T-cell (primary cell): ENCODE measurements at regions not wholly inside any gene's neighbourhood (a gene's known extent, or its start where the extent isn't known, plus 50 kb on each side); places are given as distances from the start of the nearest gene placed in this dataset.
"Not testable (repeated sequence)": the region's sequence is repeated elsewhere in the genome, so short reads cannot be mapped to it uniquely, and the experiment has no call there.

Experiments used
- ATAC-seq, 4 experiments: fragments of 200-7000 bp in 3 of 4; fragments of 150-1000 bp in 1 of 4; cut with Tn5 transposase; replicated peaks in 1 of 4; 1 replicate in 3 of 4; 2 replicates in 1 of 4; pipeline ENCODE4 v1.10.0; 2021; ENCODE audit warnings: moderate library complexity in 3 of 4, mild to moderate bottlenecking in 2 of 4, moderate number of reproducible peaks in 1 of 4
- CTCF ChIA-PET, 2 donors: fragments of 300-600 bp; sonication (Branson Sonifier 250); formaldehyde crosslinking; loops; one replicate each; lab custom pipeline; 2022; ENCODE audit warnings: antibody characterized with exemption in 2 of 2; lab: Charles Lee
- POLR2A ChIA-PET, 2 donors: fragments of 300-600 bp; sonication (Branson Sonifier 250); formaldehyde crosslinking; loops; one replicate each; lab custom pipeline; 2022; ENCODE audit warnings: antibody characterized with exemption in 2 of 2; lab: Charles Lee
- DNase-seq, 35 experiments: peaks; one replicate each; pipeline versions ENCODE4 v3.0.0 to v3.0.0-alpha.2; 2013 to 2023
- H3K27ac ChIP-seq: one replicate; pipeline ENCODE4 v1.5.1; 2013; ENCODE audit warnings: low read length
- H3K27me3 ChIP-seq, 2 experiments: replicated peaks in 1 of 2; 1 replicate in 1 of 2; 2 replicates in 1 of 2; pipeline versions ENCODE4 v1.6.1 to v1.7.0; 2013; ENCODE audit warnings: low read length in 1 of 2, mixed read lengths in 1 of 2; ENCODE audit not compliant: control insufficient read depth in 2 of 2, insufficient read depth in 2 of 2; ENCODE audit errors: extremely low read depth in 1 of 2
- H3K36me3 ChIP-seq, 2 donors: 1 replicate in 1 of 2; 2 replicates in 1 of 2; pipeline versions ENCODE4 v1.6.1 to v1.7.0; 2013; ENCODE audit warnings: low read length in 1 of 2; ENCODE audit not compliant: control insufficient read depth in 2 of 2, insufficient read depth in 1 of 2; ENCODE audit errors: extremely low read depth in 1 of 2
- H3K4me1 ChIP-seq, 2 experiments: 1 replicate in 1 of 2; 2 replicates in 1 of 2; pipeline versions ENCODE4 v1.6.1 to v1.7.0; 2013; ENCODE audit warnings: low read length in 2 of 2, mixed read lengths in 1 of 2; ENCODE audit not compliant: insufficient read depth in 2 of 2, control insufficient read depth in 1 of 2; ENCODE audit errors: extremely low read depth in 1 of 2
- H3K4me3 ChIP-seq, 2 donors: 1 replicate in 1 of 2; 2 replicates in 1 of 2; pipeline versions ENCODE4 v1.5.1 to v1.7.0; 2013; ENCODE audit warnings: mild to moderate bottlenecking in 2 of 2, low read length in 1 of 2, moderate library complexity in 1 of 2; ENCODE audit not compliant: control insufficient read depth in 1 of 2; ENCODE audit errors: extremely low read depth in 1 of 2
- H3K9me3 ChIP-seq: 2 replicates; pipeline ENCODE4 v1.7.0; 2013
- H3K27ac Mint-ChIP-seq, 2 donors: one replicate each; pipeline ENCODE4 v1.8.0; 2020 to 2021; ENCODE audit warnings: mild to moderate bottlenecking in 2 of 2, mixed read lengths in 2 of 2
- H3K27me3 Mint-ChIP-seq, 2 donors: one replicate each; pipeline ENCODE4 v1.8.0; 2021 to 2022; ENCODE audit warnings: mixed read lengths in 2 of 2
- H3K36me3 Mint-ChIP-seq: one replicate; pipeline ENCODE4 v1.8.0; 2021; ENCODE audit warnings: mixed read lengths
- H3K4me1 Mint-ChIP-seq, 3 donors: one replicate each; pipeline ENCODE4 v1.8.0; 2020 to 2022; ENCODE audit warnings: mixed read lengths in 3 of 3, mild to moderate bottlenecking in 1 of 3
- H3K4me3 Mint-ChIP-seq, 3 donors: one replicate each; pipeline ENCODE4 v1.8.0; 2020 to 2022; ENCODE audit warnings: mild to moderate bottlenecking in 3 of 3, mixed read lengths in 3 of 3, moderate library complexity in 3 of 3
- H3K9me3 Mint-ChIP-seq, 3 donors: one replicate each; pipeline ENCODE4 v1.8.0; 2020 to 2022; ENCODE audit warnings: mixed read lengths in 3 of 3
- WGBS: methylation state at CpG from one replicate; pipeline ENCODE4 v1.1.5; 2013; ENCODE audit warnings: missing lambda C conversion rate; ENCODE audit not compliant: insufficient coverage; 5-methylcytosine and 5-hydroxymethylcytosine counted together

- ChIA-PET POLR2A (no interaction called here), CTCF (no interaction called here)
- Histone ChIP-seq H3K4me1 (no peaks in the 10 kb centered on the region), H3K27me3 (no peaks in the 10 kb centered on the region), H3K36me3 (no peaks in the 10 kb centered on the region), H3K4me3 (no peak overlapping the region), H3K9me3 (no peaks in the 10 kb centered on the region), H3K27ac (no peak overlapping the region)
- no peaks in the 10 kb centered on the region for H3K36me3 Mint-ChIP-seq
- DNase-seq (no peak), ATAC-seq (no peak)
- peaks cover 0 to 14% (median 13%) of the 10 kb centered on the region in 3 donors for H3K9me3 Mint-ChIP-seq
- H3K4me3 Mint-ChIP-seq = no peak overlapping the region
- H3K27me3 Mint-ChIP-seq = no peaks in the 10 kb centered on the region
- H3K4me1 Mint-ChIP-seq = no peaks in the 10 kb centered on the region
- 69% methylated on average over 2 of the region's 3 CpGs for WGBS
- H3K27ac Mint-ChIP-seq = no peak overlapping the region
Measured at GRCh38 chr4:58871509-58871908, 1761.3 kb upstream of the IGFBP7 start.

GRCh38 chr4:58849026-58849425 lies 1738.8 kb upstream of the IGFBP7 start:
- H3K4me1 Mint-ChIP-seq = no peaks in the 10 kb centered on the region
- CTCF ChIA-PET = no interaction called here
- ATAC-seq = no peak
- H3K36me3 Mint-ChIP-seq = no peaks in the 10 kb centered on the region
- Histone ChIP-seq H3K4me1 (no peaks in the 10 kb centered on the region), H3K4me3 (no peak overlapping the region), H3K27me3 (no peaks in the 10 kb centered on the region), H3K27ac (no peak overlapping the region), H3K36me3 (no peaks in the 10 kb centered on the region), H3K9me3 (no peaks in the 10 kb centered on the region)
- H3K9me3 Mint-ChIP-seq = peaks cover 2 to 24% (median 23%) of the 10 kb centered on the region in 3 donors
- H3K4me3 Mint-ChIP-seq = no peak overlapping the region
- no peak for DNase-seq
- POLR2A ChIA-PET = no interaction called here
- H3K27ac Mint-ChIP-seq = no peak overlapping the region
- no CpG with 5 or more reads among the region's 1 CpG for WGBS
- H3K27me3 Mint-ChIP-seq = no peaks in the 10 kb centered on the region

- Histone ChIP-seq H3K4me3 (no peak overlapping the region), H3K4me1 (no peaks in the 10 kb centered on the region), H3K36me3 (no peaks in the 10 kb centered on the region), H3K9me3 (no peaks in the 10 kb centered on the region), H3K27ac (no peak overlapping the region), H3K27me3 (no peaks in the 10 kb centered on the region)
- POLR2A ChIA-PET = no interaction called here
- H3K4me1 Mint-ChIP-seq = no peaks in the 10 kb centered on the region
- DNase-seq = no peak
- CTCF ChIA-PET = no interaction called here
- no peak overlapping the region for H3K4me3 Mint-ChIP-seq
- H3K9me3 Mint-ChIP-seq = peaks cover 14 to 39% (median 22%) of the 10 kb centered on the region in 3 donors
- no peaks in the 10 kb centered on the region for H3K36me3 Mint-ChIP-seq
- H3K27ac Mint-ChIP-seq = no peak overlapping the region
- no peak for ATAC-seq
- no peaks in the 10 kb centered on the region for H3K27me3 Mint-ChIP-seq
Measured at GRCh38 chr4:58843455-58843854, 1733.3 kb upstream of the IGFBP7 start.

GRCh38 chr4:58833126-58833525 lies 1722.9 kb upstream of the IGFBP7 start:
- Mint-ChIP-seq H3K36me3 (no peaks in the 10 kb centered on the region), H3K4me1 (no peaks in the 10 kb centered on the region), H3K9me3 (peaks cover 5 to 14% (median 12%) of the 10 kb centered on the region in 3 donors), H3K27me3 (no peaks in the 10 kb centered on the region), H3K27ac (no peak overlapping the region), H3K4me3 (no peak overlapping the region)
- ATAC-seq (no peak), DNase-seq (no peak)
- Histone ChIP-seq H3K27me3 (no peaks in the 10 kb centered on the region), H3K27ac (no peak overlapping the region), H3K9me3 (no peaks in the 10 kb centered on the region), H3K36me3 (no peaks in the 10 kb centered on the region), H3K4me3 (no peak overlapping the region), H3K4me1 (no peaks in the 10 kb centered on the region)
- CTCF ChIA-PET = no interaction called here
- POLR2A ChIA-PET = no interaction called here
- no CpG with 5 or more reads among the region's 1 CpG for WGBS

GRCh38 chr4:58825278-58825677 lies 1715.1 kb upstream of the IGFBP7 start:
- H3K4me1 Mint-ChIP-seq = no peaks in the 10 kb centered on the region
- H3K27me3 Mint-ChIP-seq = no peaks in the 10 kb centered on the region
- Histone ChIP-seq H3K4me1 (no peaks in the 10 kb centered on the region), H3K9me3 (no peaks in the 10 kb centered on the region), H3K4me3 (no peak overlapping the region), H3K36me3 (no peaks in the 10 kb centered on the region), H3K27ac (no peak overlapping the region), H3K27me3 (no peaks in the 10 kb centered on the region)
- H3K27ac Mint-ChIP-seq = no peak overlapping the region
- H3K36me3 Mint-ChIP-seq = no peaks in the 10 kb centered on the region
- CTCF ChIA-PET = no interaction called here
- no peak overlapping the region for H3K4me3 Mint-ChIP-seq
- ATAC-seq (no peak), DNase-seq (no peak)
- POLR2A ChIA-PET = no interaction called here
- peaks cover 16 to 30% (median 21%) of the 10 kb centered on the region in 3 donors for H3K9me3 Mint-ChIP-seq
- no CpG with 5 or more reads among the region's 5 CpGs for WGBS

- H3K4me3 Mint-ChIP-seq, H3K27ac Mint-ChIP-seq, H3K27me3 ChIP-seq, H3K4me1 Mint-ChIP-seq, H3K27me3 Mint-ChIP-seq, ATAC-seq, H3K36me3 Mint-ChIP-seq, DNase-seq, CTCF ChIA-PET, H3K4me3 ChIP-seq, H3K27ac ChIP-seq, H3K36me3 ChIP-seq, H3K9me3 ChIP-seq, H3K4me1 ChIP-seq, POLR2A ChIA-PET: not testable (repeated sequence)
- H3K9me3 Mint-ChIP-seq = peaks cover 16 to 37% (median 25%) of the 10 kb centered on the region in 3 donors
- WGBS = 100% methylated on average over 1 of the region's 14 CpGs
Measured at GRCh38 chr4:58818560-58818959, 1708.4 kb upstream of the IGFBP7 start.

GRCh38 chr4:58809948-58810347 lies 1699.8 kb upstream of the IGFBP7 start:
- Histone ChIP-seq H3K9me3 (no peaks in the 10 kb centered on the region), H3K27ac (no peak overlapping the region), H3K4me3 (no peak overlapping the region), H3K36me3 (no peaks in the 10 kb centered on the region), H3K4me1 (no peaks in the 10 kb centered on the region), H3K27me3 (no peaks in the 10 kb centered on the region)
- CTCF ChIA-PET = no interaction called here
- H3K36me3 Mint-ChIP-seq = no peaks in the 10 kb centered on the region
- ATAC-seq (no peak), DNase-seq (no peak)
- peaks cover 6 to 29% (median 14%) of the 10 kb centered on the region in 3 donors for H3K9me3 Mint-ChIP-seq
- no peak overlapping the region for H3K4me3 Mint-ChIP-seq
- no peak overlapping the region for H3K27ac Mint-ChIP-seq
- POLR2A ChIA-PET = no interaction called here
- no CpG with 5 or more reads among the region's 2 CpGs for WGBS
- H3K4me1 Mint-ChIP-seq = no peaks in the 10 kb centered on the region
- H3K27me3 Mint-ChIP-seq = no peaks in the 10 kb centered on the region
